Fibroblast of pulmonary artery (primary cell): ENCODE measurements at regions not wholly inside any gene's neighbourhood (a gene's known extent, or its start where the extent isn't known, plus 50 kb on each side); places are given as distances from the start of the nearest gene placed in this dataset.

ENCODE experiments used
- DNase-seq: peaks from one replicate; pipeline ENCODE4 v3.0.0-alpha.2; 2010; ENCODE audit warnings: low read depth
- H3K4me3 ChIP-seq: replicated peaks from 2 replicates; pipeline ENCODE4 v1.5.1; 2011; ENCODE audit warnings: low read depth, mild to moderate bottlenecking, control low read depth, low read length, moderate library complexity
- CTCF ChIP-seq: IDR thresholded peaks from 2 replicates; pipeline ENCODE4 v1.5.1; 2011; ENCODE audit warnings: mild to moderate bottlenecking, control low read depth, low read length, inconsistent platforms; ENCODE audit errors: missing control alignments

- DNase-seq: no peak
- no peak overlapping the region for H3K4me3 ChIP-seq
- TF ChIP-seq CTCF: no peak
Measured at GRCh38 chrX:141759238-141759637, 60.7 kb upstream of the SPANXD start.

GRCh38 chrX:141760761-141761160 lies 62.2 kb upstream of the SPANXD start:
- no peak for TF ChIP-seq CTCF
- H3K4me3 ChIP-seq: no peak overlapping the region
- DNase-seq: peak; percentile 6

GRCh38 chrX:141787655-141788054 lies 50.5 kb upstream of the MAGEC3 start:
- no peak for TF ChIP-seq CTCF
- H3K4me3 ChIP-seq: no peak overlapping the region
- DNase-seq: no peak
